SK-N-MC (cell line): ENCODE measurements at regions not wholly inside any gene's neighbourhood (a gene's known extent, or its start where the extent isn't known, plus 50 kb on each side); places are given as distances from the start of the nearest gene placed in this dataset.
"Not testable (repeated sequence)": the region's sequence is repeated elsewhere in the genome, so short reads cannot be mapped to it uniquely, and the experiment has no call there.

Experiments
- DNase-seq: peaks from one replicate; pipeline ENCODE4 v3.0.0-alpha.2; 2011; ENCODE audit warnings: low read depth, low spot score
- H3K27ac ChIP-seq: fragments of 200-600 bp; sonication (generic); 2 replicates; pipeline ENCODE4 v1.5.1; 2016; ENCODE audit warnings: mixed run types
- H3K36me3 ChIP-seq: fragments of 200-600 bp; sonication (generic); 2 replicates; pipeline ENCODE4 v1.6.1; 2017; ENCODE audit warnings: antibody characterized with exemption, low read length, mixed read lengths; ENCODE audit not compliant: insufficient read depth
- H3K4me3 ChIP-seq: fragments of 200-600 bp; sonication (generic); 2 replicates; pipeline ENCODE4 v1.5.1; 2016
- H3K9ac ChIP-seq: fragments of 200-600 bp; sonication (generic); 2 replicates; pipeline ENCODE4 v1.8.0; 2017; ENCODE audit warnings: mixed run types, mixed read lengths; ENCODE audit not compliant: insufficient read length
- H3K9me3 ChIP-seq: fragments of 200-600 bp; sonication (generic); 2 replicates; pipeline ENCODE4 v1.6.1; 2017; ENCODE audit warnings: low read depth, mild to moderate bottlenecking, antibody characterized with exemption, low read length, moderate library complexity, mixed read lengths
- EZH2 ChIP-seq: fragments of 200-600 bp; sonication (generic); IDR thresholded peaks from one replicate; pipeline ENCODE4 v1.6.1; 2017; ENCODE audit warnings: antibody characterized with exemption
- FOXP2 ChIP-seq: optimal IDR thresholded peaks from 2 replicates; pipeline ENCODE3; 2011; ENCODE audit warnings: mild to moderate bottlenecking, moderate library complexity; ENCODE audit not compliant: insufficient read depth; ENCODE audit errors: extremely low read length, control extremely low read depth
- POLR2AphosphoS5 ChIP-seq: IDR thresholded peaks from 2 replicates; pipeline ENCODE4 v1.6.1; 2012; ENCODE audit warnings: mild to moderate bottlenecking, low read depth, low read length, borderline replicate concordance

DNA sequence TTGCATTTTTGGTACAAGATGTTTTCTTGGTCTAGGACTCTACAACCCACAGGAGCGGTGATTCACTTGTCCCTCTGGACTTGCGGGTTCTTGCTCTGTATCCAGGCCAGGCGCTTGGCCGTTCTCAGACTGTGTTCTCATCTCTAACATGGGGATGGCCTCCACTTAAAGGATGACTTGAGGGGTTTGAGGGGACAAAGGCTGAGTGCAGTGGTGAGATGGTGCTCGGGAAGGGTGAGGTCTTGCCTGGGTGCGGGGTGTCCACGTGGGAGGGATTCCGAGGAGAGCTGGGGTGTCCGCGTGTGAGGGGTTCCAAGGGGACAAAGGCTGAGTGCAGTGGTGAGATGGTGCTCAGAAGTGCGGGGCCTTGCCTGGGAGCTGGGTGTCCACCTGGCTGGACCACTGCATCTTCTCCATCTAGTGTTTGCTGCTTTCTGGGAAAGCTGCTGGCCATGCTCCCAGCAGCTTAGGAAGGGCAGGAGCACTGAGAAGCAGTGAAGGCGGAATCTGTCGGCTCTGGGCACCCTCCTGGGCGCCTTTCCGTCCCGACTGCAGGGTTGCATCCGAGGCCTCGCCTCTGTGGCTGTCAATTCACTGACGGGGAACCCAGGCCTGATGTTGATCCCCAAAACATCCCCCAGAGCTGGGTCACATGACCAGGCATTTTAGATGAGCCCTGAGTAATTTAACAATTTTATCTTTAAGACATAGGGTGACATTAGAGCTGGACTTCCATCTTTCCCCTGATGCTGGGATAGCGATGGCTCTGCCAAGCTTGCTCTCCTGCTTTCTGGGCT, 280.5 kb upstream of the IRX4 start:
- DNase-seq: no peak
- no peak overlapping the region for H3K27ac ChIP-seq
- no peak overlapping the region for H3K9ac ChIP-seq
- H3K36me3 ChIP-seq: no peaks in the 10 kb centered on the region
- TF ChIP-seq FOXP2: no peak
- TF ChIP-seq POLR2AphosphoS5: no peak
- TF ChIP-seq EZH2: no peak
- H3K9me3 ChIP-seq: no peaks in the 10 kb centered on the region
- H3K4me3 ChIP-seq: no peak overlapping the region

DNA sequence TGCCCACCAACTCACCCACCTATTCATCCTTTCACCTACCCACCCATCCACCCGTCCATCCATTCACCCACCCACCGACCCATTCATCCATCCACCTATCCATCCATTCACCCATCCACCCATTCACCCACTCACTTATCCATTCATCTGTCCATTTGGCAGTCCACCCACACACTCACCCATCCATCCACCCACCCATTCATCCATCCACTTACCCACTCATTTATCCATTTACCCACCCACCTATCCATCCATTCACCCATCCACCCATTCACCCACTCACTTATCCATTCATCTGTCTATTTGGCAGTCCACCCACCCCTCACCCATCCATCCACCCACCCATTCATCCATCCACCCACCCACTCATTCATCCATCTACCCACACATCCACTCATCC, 278.1 kb upstream of the IRX4 start:
- TF ChIP-seq EZH2: no peak
- no peak for TF ChIP-seq FOXP2
- no peak for TF ChIP-seq POLR2AphosphoS5
- Histone ChIP-seq H3K36me3 (no peaks in the 10 kb centered on the region), H3K9ac (no peak overlapping the region), H3K4me3 (no peak overlapping the region), H3K9me3 (no peaks in the 10 kb centered on the region), H3K27ac (no peak overlapping the region)
- DNase-seq: no peak

DNA sequence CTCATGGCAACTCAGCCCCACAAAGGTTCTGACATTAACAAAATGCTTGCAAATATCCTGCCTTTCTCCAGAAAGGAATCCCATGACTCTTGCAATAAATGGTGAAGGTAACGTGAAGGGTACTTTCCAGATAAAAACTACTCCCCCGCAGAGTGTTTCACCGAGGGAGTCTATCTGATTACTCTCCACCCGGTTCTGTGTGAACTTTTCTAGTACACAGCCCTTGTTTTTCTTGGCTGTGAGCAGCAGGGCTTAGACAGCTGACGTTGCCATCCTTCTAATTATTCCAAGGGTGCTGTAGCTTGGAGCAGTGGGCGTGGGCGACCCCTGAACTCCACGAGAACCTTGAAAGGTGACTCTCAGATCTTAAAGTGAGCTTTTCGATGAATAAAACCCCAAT, 276.0 kb upstream of the IRX4 start:
- Histone ChIP-seq H3K4me3 (no peak overlapping the region), H3K9me3 (no peaks in the 10 kb centered on the region), H3K36me3 (no peaks in the 10 kb centered on the region), H3K9ac (no peak overlapping the region), H3K27ac (no peak overlapping the region)
- TF ChIP-seq EZH2: no peak
- no peak for TF ChIP-seq FOXP2
- no peak for TF ChIP-seq POLR2AphosphoS5
- DNase-seq: no peak

DNA sequence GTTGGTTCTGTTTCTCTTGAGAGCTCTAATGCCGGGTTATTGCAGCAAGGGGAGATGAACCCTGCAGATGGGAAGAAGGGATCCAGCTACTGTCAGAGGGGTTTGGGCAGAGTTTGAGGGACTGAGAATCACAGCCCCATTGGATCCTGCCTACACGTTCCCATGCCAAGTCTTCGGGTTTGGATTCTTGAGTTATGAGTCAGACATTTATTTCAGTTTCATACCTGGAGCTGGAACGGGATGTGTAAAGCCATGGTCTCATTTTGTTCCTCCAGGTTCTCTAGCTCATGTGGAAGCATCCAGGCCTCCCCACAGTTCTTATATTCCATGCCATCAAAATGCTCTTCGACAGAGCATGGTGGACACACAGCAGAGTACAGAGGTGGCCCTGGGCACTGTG, 275.4 kb upstream of the IRX4 start:
- DNase-seq: no peak
- H3K9ac ChIP-seq: no peak overlapping the region
- TF ChIP-seq POLR2AphosphoS5: no peak
- no peak for TF ChIP-seq FOXP2
- no peak for TF ChIP-seq EZH2

DNA sequence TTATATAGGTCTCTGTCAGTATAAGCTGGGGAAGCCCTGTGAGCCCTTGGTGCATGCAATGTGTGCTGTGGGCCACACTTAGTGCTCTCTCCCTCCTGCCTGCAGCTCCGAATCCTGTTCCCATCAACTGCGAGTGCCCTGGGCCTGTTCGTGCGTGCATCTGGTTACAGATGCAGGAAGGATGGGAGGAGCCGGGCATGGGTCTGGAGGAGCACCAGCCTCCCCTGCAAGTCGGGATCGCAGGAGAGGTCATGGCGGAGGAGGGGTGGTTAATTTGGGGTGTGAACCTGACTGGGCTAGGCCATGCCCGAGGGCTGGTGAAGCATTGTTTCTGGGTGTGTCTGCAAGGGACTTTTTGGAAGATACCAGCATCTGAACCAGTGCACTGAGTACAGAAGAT, 274.6 kb upstream of the IRX4 start:
- H3K27ac ChIP-seq: no peak overlapping the region
- H3K4me3 ChIP-seq: no peak overlapping the region
- DNase-seq: no peak
- no peaks in the 10 kb centered on the region for H3K9me3 ChIP-seq
- H3K36me3 ChIP-seq: no peaks in the 10 kb centered on the region
- TF ChIP-seq POLR2AphosphoS5: no peak
- no peak for TF ChIP-seq EZH2
- no peak for TF ChIP-seq FOXP2
- H3K9ac ChIP-seq: no peak overlapping the region

More for the DNA sequence above, 275.4 kb upstream of the IRX4 start:
- no peaks in the 10 kb centered on the region for H3K9me3 ChIP-seq
- H3K36me3 ChIP-seq: no peaks in the 10 kb centered on the region
- no peak overlapping the region for H3K27ac ChIP-seq
- H3K4me3 ChIP-seq: no peak overlapping the region

DNA sequence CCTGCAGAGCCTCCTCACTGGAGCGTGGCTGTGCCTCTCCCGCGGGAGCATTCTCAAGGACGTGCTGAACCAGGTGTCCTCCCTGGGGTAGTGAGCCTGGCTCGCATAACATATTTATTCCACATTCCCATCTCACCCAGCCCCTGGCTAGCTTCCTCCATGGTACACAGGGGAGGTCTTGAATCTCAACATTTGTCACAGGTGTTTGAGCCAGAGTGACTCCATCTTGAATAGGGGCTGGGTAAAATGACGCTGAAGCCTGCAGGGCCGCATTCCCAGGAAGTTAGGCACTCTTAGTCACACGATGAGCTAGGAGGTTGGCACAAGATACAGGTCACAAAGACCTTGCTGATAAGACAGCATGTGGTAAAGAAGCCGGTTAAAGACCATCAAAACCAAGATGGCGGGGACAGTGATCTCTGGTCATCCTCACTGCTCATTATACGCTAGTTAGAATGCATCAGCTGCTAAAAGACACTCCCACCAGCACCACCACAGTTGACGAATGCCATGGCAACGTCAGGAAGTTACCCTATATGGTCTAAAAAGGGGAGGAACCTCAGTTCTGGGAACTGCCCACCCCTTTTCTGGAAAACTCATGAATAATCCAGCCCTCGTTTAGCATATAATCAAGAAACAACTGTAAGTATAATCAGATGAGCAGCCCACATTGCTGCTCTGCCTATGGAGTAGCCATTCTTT, 273.8 kb upstream of the IRX4 start:
- DNase-seq: no peak
- H3K4me3 ChIP-seq: no peak overlapping the region
- no peaks in the 10 kb centered on the region for H3K36me3 ChIP-seq
- H3K9ac ChIP-seq: no peak overlapping the region
- H3K27ac ChIP-seq: no peak overlapping the region
- H3K9me3 ChIP-seq: no peaks in the 10 kb centered on the region
- TF ChIP-seq FOXP2: no peak
- no peak for TF ChIP-seq POLR2AphosphoS5
- TF ChIP-seq EZH2: no peak

DNA sequence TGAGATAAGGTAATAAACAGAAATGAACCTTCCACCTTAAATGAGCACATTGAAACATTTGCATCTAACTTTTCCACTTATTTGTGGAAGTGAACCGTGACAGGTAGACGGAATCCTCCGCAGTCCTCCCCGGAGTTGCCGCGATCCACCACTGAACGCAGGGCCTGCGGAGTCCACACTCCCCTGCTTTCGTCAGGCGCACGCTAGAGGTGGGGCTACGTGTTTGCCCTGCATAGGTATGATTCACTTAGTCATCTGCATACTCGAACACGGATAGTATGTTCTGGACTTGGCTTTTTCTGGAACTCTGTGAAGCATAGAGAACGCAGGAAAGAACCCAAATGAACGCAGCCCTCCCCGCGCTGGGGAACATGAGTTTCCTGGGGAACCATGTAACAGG, 272.8 kb upstream of the IRX4 start:
- Histone ChIP-seq H3K9ac (no peak overlapping the region), H3K9me3 (no peaks in the 10 kb centered on the region), H3K4me3 (no peak overlapping the region), H3K36me3 (no peaks in the 10 kb centered on the region), H3K27ac (no peak overlapping the region)
- TF ChIP-seq EZH2 (no peak), FOXP2 (no peak), POLR2AphosphoS5 (no peak)
- DNase-seq: no peak

DNA sequence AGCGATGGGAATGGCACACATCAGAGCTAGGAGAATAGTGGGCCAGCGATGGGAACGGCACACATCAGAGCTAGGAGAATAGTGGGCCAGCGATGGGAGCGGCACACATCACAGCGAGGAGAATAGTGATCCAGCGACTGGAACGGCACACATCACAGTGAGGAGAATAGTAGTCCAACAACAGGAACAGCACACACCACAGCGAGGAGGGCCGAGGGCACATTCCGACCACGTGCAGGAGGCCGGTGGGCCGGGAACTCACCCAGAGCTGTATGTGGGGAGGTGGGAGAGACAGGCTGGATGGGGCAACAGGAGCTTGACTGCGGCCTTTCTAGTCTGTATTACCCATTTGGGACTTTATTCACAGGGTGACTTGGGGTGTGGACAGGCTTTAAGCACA, 271.1 kb upstream of the IRX4 start:
- TF ChIP-seq POLR2AphosphoS5 (no peak), EZH2 (no peak), FOXP2 (no peak)
- DNase-seq: no peak

DNA sequence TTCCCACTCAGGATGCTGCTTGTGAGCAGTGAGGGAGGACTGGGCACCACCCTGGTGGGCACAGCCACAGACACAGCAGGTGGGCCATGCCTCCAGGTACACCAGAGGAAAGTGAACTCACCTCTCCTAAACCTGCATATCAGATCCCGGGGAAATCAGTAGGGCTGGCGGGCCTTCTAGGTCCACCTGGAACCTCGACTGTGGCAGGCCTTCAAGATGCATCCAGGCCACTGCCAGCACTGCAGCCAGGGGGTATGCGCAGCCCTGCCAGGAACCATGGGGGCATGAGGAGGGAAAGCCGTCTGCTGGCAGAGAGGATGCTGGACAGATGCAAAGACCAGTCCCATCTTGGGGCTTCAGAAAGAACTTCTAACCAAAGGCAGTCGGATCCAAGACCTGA, 270.6 kb upstream of the IRX4 start:
- no peaks in the 10 kb centered on the region for H3K9me3 ChIP-seq

More for the DNA sequence above, 271.1 kb upstream of the IRX4 start:
- no peaks in the 10 kb centered on the region for H3K36me3 ChIP-seq
- no peak overlapping the region for H3K9ac ChIP-seq
- no peak overlapping the region for H3K27ac ChIP-seq
- no peaks in the 10 kb centered on the region for H3K9me3 ChIP-seq
- no peak overlapping the region for H3K4me3 ChIP-seq

DNA sequence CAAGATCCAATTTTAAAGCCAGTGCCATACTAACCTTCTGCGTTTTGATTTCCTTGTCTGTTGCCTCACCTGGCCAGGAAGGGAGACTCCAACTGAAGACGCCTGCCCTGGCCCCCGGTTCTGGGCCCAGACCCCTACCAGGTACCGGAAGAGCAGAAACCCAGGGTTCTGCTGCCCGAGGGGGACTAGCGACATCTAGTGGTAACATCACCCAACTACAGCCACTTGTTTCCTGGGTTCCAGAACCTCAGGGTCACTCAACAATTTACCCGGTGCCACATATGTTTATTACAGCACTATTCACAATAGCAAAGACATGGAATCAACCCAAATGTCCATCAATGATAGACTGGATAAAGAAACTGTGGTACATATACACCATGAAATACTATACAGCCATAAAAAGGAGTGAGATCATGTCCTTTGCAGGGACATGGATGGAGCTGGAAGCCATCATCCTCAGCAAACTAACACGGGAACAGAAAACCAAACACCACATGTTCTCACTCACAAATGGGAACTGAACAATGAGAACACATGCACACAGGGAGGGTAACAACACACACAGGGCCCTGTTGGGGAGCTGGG, 268.7 kb upstream of the IRX4 start:
- H3K9me3 ChIP-seq, H3K9ac ChIP-seq, H3K4me3 ChIP-seq, H3K36me3 ChIP-seq, DNase-seq, H3K27ac ChIP-seq: not testable (repeated sequence)

More for the DNA sequence above, 270.6 kb upstream of the IRX4 start:
- Histone ChIP-seq H3K4me3 (no peak overlapping the region), H3K9ac (no peak overlapping the region), H3K36me3 (no peaks in the 10 kb centered on the region), H3K27ac (no peak overlapping the region)
- TF ChIP-seq POLR2AphosphoS5 (no peak), FOXP2 (no peak), EZH2 (no peak)
- no peak for DNase-seq
